Mesenchymal stem cell (in vitro differentiated cells and primary cell): ENCODE measurements at regions not wholly inside any gene's neighbourhood (a gene's known extent, or its start where the extent isn't known, plus 50 kb on each side); places are given as distances from the start of the nearest gene placed in this dataset.
"Not testable (repeated sequence)": the region's sequence is repeated elsewhere in the genome, so short reads cannot be mapped to it uniquely, and the experiment has no call there.

Source experiments
- DNase-seq: peaks from one replicate; pipeline ENCODE4 v3.0.0-alpha.2; 2013
- H2AFZ ChIP-seq: one replicate; pipeline ENCODE4 v1.6.1; 2013; ENCODE audit warnings: low read depth, mild to moderate bottlenecking, control low read depth, inconsistent platforms, low read length, moderate library complexity
- H2AK5ac ChIP-seq: 2 replicates; pipeline ENCODE4 v1.6.1; 2013; ENCODE audit warnings: low read length, moderate library complexity, mild to moderate bottlenecking, inconsistent platforms; ENCODE audit not compliant: severe bottlenecking
- H2BK120ac ChIP-seq: one replicate; pipeline ENCODE4 v1.6.1; 2013; ENCODE audit warnings: low read depth, mild to moderate bottlenecking, inconsistent platforms, low read length, moderate library complexity
- H2BK12ac ChIP-seq, 2 experiments: one replicate each; pipeline ENCODE4 v1.6.1; 2013; ENCODE audit warnings: inconsistent platforms in 2 of 2, low read length in 2 of 2, mild to moderate bottlenecking in 2 of 2, moderate library complexity in 2 of 2, control low read depth in 1 of 2
- H2BK15ac ChIP-seq: one replicate; pipeline ENCODE4 v1.6.1; 2013; ENCODE audit warnings: mild to moderate bottlenecking, low read depth, inconsistent platforms; ENCODE audit not compliant: poor library complexity, severe bottlenecking
- H2BK5ac ChIP-seq: 2 replicates; pipeline ENCODE4 v1.6.1; 2013; ENCODE audit warnings: low read depth, mild to moderate bottlenecking, low read length, control low read depth, inconsistent platforms; ENCODE audit not compliant: poor library complexity, severe bottlenecking
- H3K14ac ChIP-seq, 2 experiments: one replicate each; pipeline ENCODE4 v1.6.1; 2013; ENCODE audit warnings: inconsistent platforms in 2 of 2, low read length in 2 of 2, control low read depth in 1 of 2, mild to moderate bottlenecking in 1 of 2, moderate library complexity in 1 of 2
- H3K18ac ChIP-seq, 2 experiments: one replicate each; pipeline ENCODE4 v1.6.1; 2013; ENCODE audit warnings: inconsistent platforms in 2 of 2, low read length in 2 of 2, control low read depth in 1 of 2, low read depth in 1 of 2, mild to moderate bottlenecking in 1 of 2
- H3K23ac ChIP-seq, 2 experiments: one replicate each; pipeline ENCODE4 v1.6.1; 2013; ENCODE audit warnings: inconsistent platforms in 2 of 2, low read length in 2 of 2, mild to moderate bottlenecking in 2 of 2, moderate library complexity in 2 of 2, control low read depth in 1 of 2
- H3K27ac ChIP-seq: 2 replicates; pipeline ENCODE4 v1.5.1; 2013; ENCODE audit warnings: mild to moderate bottlenecking, moderate library complexity, low read length, control low read depth, inconsistent platforms; ENCODE audit not compliant: poor library complexity, severe bottlenecking
- H3K27me3 ChIP-seq, 2 experiments: 2 replicates each; pipeline versions ENCODE4 v1.6.1 to v1.7.0; 2013; ENCODE audit warnings: low read length in 2 of 2, mild to moderate bottlenecking in 2 of 2, moderate library complexity in 2 of 2, control low read depth in 1 of 2, inconsistent platforms in 1 of 2; ENCODE audit not compliant: control insufficient read depth in 1 of 2, insufficient read depth in 1 of 2
- H3K36me3 ChIP-seq, 2 experiments: 2 replicates each; pipeline versions ENCODE4 v1.6.1 to v1.7.0; 2013; ENCODE audit warnings: low read length in 2 of 2, control low read depth in 1 of 2, inconsistent platforms in 1 of 2, low read depth in 1 of 2, mild to moderate bottlenecking in 1 of 2; ENCODE audit not compliant: insufficient read depth in 2 of 2, control insufficient read depth in 1 of 2
- H3K4ac ChIP-seq, 2 experiments: one replicate each; pipeline ENCODE4 v1.6.1; 2013; ENCODE audit warnings: inconsistent platforms in 2 of 2, low read length in 2 of 2, mild to moderate bottlenecking in 2 of 2, moderate library complexity in 2 of 2, control low read depth in 1 of 2, low read depth in 1 of 2
- H3K4me1 ChIP-seq: 2 replicates; pipeline ENCODE4 v1.6.1; 2013; ENCODE audit warnings: low read depth, low read length, control low read depth; ENCODE audit not compliant: control insufficient read depth, insufficient read depth
- H3K4me2 ChIP-seq: 2 replicates; pipeline ENCODE4 v1.6.1; 2013; ENCODE audit warnings: low read length, mild to moderate bottlenecking, inconsistent platforms; ENCODE audit not compliant: poor library complexity, severe bottlenecking
- H3K4me3 ChIP-seq, 2 experiments: 2 replicates each; pipeline versions ENCODE4 v1.5.1 to v1.7.0; 2013; ENCODE audit warnings: low read length in 2 of 2, mild to moderate bottlenecking in 2 of 2, control low read depth in 1 of 2, low read depth in 1 of 2; ENCODE audit not compliant: insufficient read depth in 1 of 2
- H3K79me1 ChIP-seq: replicated peaks from 2 replicates; pipeline ENCODE4 v1.6.1; 2013; ENCODE audit warnings: mild to moderate bottlenecking, control low read depth, low read length, inconsistent platforms; ENCODE audit not compliant: poor library complexity, severe bottlenecking
- H3K9ac ChIP-seq: 2 replicates; pipeline ENCODE4 v1.7.0; 2013; ENCODE audit warnings: mild to moderate bottlenecking, low read length, moderate library complexity
- H3K9me3 ChIP-seq: 2 replicates; pipeline ENCODE4 v1.7.0; 2013; ENCODE audit warnings: mild to moderate bottlenecking, low read length; ENCODE audit not compliant: control insufficient read depth
- H4K8ac ChIP-seq: one replicate; pipeline ENCODE4 v1.6.1; 2013; ENCODE audit warnings: inconsistent platforms, mild to moderate bottlenecking, low read length, moderate library complexity
- H4K91ac ChIP-seq: one replicate; pipeline ENCODE4 v1.6.1; 2013; ENCODE audit warnings: mild to moderate bottlenecking, low read length, inconsistent platforms
- WGBS: methylation state at CpG from one replicate; pipeline ENCODE4 v1.1.7; 2013; ENCODE audit warnings: mixed read lengths; 5-methylcytosine and 5-hydroxymethylcytosine counted together

GRCh38 chr16:35170061-35170460 is 1710.6 kb downstream of the TP53TG3F start:
- DNase-seq, H2BK5ac ChIP-seq, H2AK5ac ChIP-seq, H4K8ac ChIP-seq, H2BK15ac ChIP-seq, H3K4me3 ChIP-seq, H3K18ac ChIP-seq, H3K14ac ChIP-seq, H2AFZ ChIP-seq, H3K4ac ChIP-seq, H2BK12ac ChIP-seq, H2BK120ac ChIP-seq, H3K79me1 ChIP-seq, H3K9me3 ChIP-seq, H3K27ac ChIP-seq, H4K91ac ChIP-seq, H3K4me2 ChIP-seq, H3K23ac ChIP-seq, H3K4me1 ChIP-seq, H3K9ac ChIP-seq, H3K27me3 ChIP-seq, H3K36me3 ChIP-seq: not testable (repeated sequence)
- 90% methylated on average over 31 of the region's 42 CpGs for WGBS

GRCh38 chr16:35170610-35171009 is 1711.2 kb downstream of the TP53TG3F start:
- no peaks in the 10 kb centered on the region for H3K36me3 ChIP-seq
- no peak overlapping the region for H2BK120ac ChIP-seq
- 93% methylated on average over 2 of the region's 3 CpGs for WGBS

GRCh38 chr16:35171106-35171505 is 1711.7 kb downstream of the TP53TG3F start:
- Histone ChIP-seq H3K23ac (no peak overlapping the region), H2BK12ac (no peak overlapping the region), H3K4me3 (no peak overlapping the region), H2AK5ac (no peak overlapping the region), H3K9me3 (peaks cover 2% of the 10 kb centered on the region), H3K4me2 (no peak overlapping the region), H3K27ac (no peak overlapping the region), H2BK15ac (no peak overlapping the region), H3K14ac (no peak overlapping the region), H2BK120ac (no peak overlapping the region), H3K27me3 (no peaks in the 10 kb centered on the region), H2AFZ (no peak overlapping the region), H3K36me3 (no peaks in the 10 kb centered on the region), H3K4me1 (no peaks in the 10 kb centered on the region), H4K8ac (no peak overlapping the region), H3K4ac (no peak overlapping the region), H3K79me1 (no peaks in the 10 kb centered on the region), H2BK5ac (no peak overlapping the region), H3K9ac (no peak overlapping the region), H3K18ac (no peak overlapping the region), H4K91ac (no peak overlapping the region)
- DNase-seq, result no peak
- WGBS, result 53% methylated on average over 6 of the region's 6 CpGs

More at GRCh38 chr16:35170610-35171009, 1711.2 kb downstream of the TP53TG3F start:
- no peaks in the 10 kb centered on the region for H3K4me1 ChIP-seq
- no peak overlapping the region for H3K23ac ChIP-seq
- no peak overlapping the region for H2AFZ ChIP-seq
- no peak overlapping the region for H3K9ac ChIP-seq
- H3K14ac ChIP-seq, result no peak overlapping the region
- no peak overlapping the region for H3K4ac ChIP-seq
- H2BK15ac ChIP-seq, result no peak overlapping the region
- no peak overlapping the region for H3K4me3 ChIP-seq
- no peak overlapping the region for H4K8ac ChIP-seq
- no peak overlapping the region for H4K91ac ChIP-seq
- no peak overlapping the region for H2BK5ac ChIP-seq
- DNase-seq, result no peak
- peaks cover 2% of the 10 kb centered on the region for H3K9me3 ChIP-seq
- H3K27me3 ChIP-seq, result no peaks in the 10 kb centered on the region
- H2AK5ac ChIP-seq, result no peak overlapping the region
- H2BK12ac ChIP-seq, result no peak overlapping the region
- H3K27ac ChIP-seq, result no peak overlapping the region
- H3K4me2 ChIP-seq, result no peak overlapping the region
- no peaks in the 10 kb centered on the region for H3K79me1 ChIP-seq
- H3K18ac ChIP-seq, result no peak overlapping the region

GRCh38 chr16:35173295-35173694 is 1713.9 kb downstream of the TP53TG3F start:
- H3K79me1 ChIP-seq, result no peaks in the 10 kb centered on the region
- no peak overlapping the region for H2BK15ac ChIP-seq
- no peak overlapping the region for H2AK5ac ChIP-seq
- no peak overlapping the region for H2AFZ ChIP-seq
- no peak overlapping the region for H4K8ac ChIP-seq
- H2BK120ac ChIP-seq, result no peak overlapping the region
- no peak overlapping the region for H3K18ac ChIP-seq
- H3K4ac ChIP-seq, result no peak overlapping the region
- H3K36me3 ChIP-seq, result no peaks in the 10 kb centered on the region
- no peak overlapping the region for H3K14ac ChIP-seq
- peaks cover 2% of the 10 kb centered on the region for H3K9me3 ChIP-seq
- H2BK5ac ChIP-seq, result no peak overlapping the region
- H3K4me3 ChIP-seq, result no peak overlapping the region
- H3K4me2 ChIP-seq, result no peak overlapping the region
- H3K27ac ChIP-seq, result no peak overlapping the region
- no peak for DNase-seq
- no peaks in the 10 kb centered on the region for H3K4me1 ChIP-seq
- no peak overlapping the region for H3K9ac ChIP-seq
- no peak overlapping the region for H3K23ac ChIP-seq
- WGBS, result 89% methylated on average over 29 of the region's 29 CpGs
- no peak overlapping the region for H4K91ac ChIP-seq
- H2BK12ac ChIP-seq, result no peak overlapping the region
- no peaks in the 10 kb centered on the region for H3K27me3 ChIP-seq
